GDM1 (cell line): ENCODE measurements at regions not wholly inside any gene's neighbourhood (a gene's known extent, or its start where the extent isn't known, plus 50 kb on each side); places are given as distances from the start of the nearest gene placed in this dataset.

ENCODE experiments used
- DNase-seq: peaks from one replicate; lab custom pipeline; 2025; lab: John Stamatoyannopoulos, UW

- DNase-seq = peak; percentile 81
Measured at GRCh38 chr4:56757821-56758411, 63.6 kb downstream of the SPINK2 start.

DNA sequence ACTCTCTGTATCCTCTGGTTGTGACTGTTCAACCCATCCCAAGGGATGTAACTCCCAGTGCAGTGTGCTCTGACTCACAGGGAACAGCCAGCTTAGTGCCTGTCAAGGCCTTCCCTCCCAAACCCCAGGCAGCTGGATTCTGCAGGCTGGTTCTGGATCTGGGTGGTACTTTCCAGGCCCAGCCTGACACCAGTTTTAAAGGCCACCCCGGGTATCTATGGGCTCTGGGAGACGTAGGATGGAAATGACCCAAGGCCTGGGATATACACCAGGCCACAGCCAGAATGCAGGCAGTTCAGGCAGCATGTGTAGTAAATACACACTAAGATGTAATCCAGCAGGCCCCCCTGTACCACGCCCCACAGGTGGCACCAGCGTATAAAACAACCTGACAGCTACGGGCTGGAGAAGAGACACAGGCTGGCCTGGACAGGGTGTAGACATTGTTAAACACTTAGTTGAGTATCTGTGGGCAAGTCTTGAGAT lies 64.2 kb downstream of the SPINK2 start:
- no peak for DNase-seq

DNA sequence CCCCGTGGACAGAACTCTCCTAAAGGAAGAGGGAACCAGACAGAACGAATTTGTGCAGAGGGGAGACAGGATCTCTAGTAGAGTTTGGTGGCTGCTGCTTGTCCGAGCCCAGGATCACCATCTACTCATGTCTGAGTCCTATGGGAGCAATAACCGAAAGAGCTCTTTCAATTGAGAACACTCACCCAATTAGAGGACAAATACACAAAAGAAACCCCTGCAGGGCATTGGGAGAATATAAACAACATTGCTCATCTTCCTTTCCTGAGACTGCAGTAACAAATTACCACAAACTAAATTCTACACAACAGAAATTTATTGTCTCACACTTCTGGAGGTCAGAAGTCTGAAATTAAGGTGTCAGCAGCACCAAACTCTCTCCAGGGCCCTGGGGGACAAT lies 65.6 kb downstream of the SPINK2 start:
- DNase-seq = no peak

GRCh38 chr4:56752985-56753384 lies 68.5 kb downstream of the SPINK2 start:
- no peak for DNase-seq

- DNase-seq = no peak
Measured at GRCh38 chr4:56750231-56750630, 69.1 kb upstream of the HOPX start.

GRCh38 chr4:56748271-56748670 lies 67.2 kb upstream of the HOPX start:
- no peak for DNase-seq

DNA sequence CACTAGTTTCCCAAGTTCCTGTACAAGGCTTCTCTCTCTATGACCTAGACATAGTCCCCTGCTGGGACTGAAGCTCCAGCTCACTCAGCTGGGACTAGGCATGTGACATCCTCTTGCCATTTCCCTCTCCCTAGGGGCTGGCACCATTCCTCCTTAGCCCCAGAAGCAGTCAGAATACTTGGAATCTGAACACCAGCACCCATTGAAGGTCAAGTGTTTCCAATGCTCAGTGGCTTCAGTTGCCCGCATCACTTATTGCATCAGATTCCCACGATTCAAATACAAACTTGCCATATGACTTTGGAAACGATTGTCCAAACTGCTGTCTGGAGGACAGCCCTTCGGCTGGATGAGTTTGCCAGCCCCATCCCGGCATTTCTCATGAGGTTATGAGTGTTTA lies 65.5 kb upstream of the HOPX start:
- DNase-seq = no peak

DNA sequence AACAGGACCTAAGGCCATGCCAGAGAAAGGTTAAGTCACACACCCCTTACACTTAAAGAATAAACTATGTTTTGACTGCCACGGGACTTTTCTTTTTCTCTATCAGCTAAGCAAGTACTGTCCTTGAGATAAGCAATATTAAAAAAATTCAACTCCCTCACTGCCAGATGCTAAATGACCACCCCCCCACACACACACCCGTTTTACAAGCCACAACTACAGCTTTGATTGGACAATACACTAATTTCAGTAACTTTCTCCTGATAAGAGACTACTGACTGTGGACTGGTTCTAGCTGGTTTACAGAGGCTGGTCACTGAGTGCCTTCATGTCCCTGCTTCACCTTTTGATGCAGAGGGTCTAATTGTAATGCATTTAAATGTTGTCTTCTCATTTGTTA lies 63.9 kb upstream of the HOPX start:
- DNase-seq = no peak

DNA sequence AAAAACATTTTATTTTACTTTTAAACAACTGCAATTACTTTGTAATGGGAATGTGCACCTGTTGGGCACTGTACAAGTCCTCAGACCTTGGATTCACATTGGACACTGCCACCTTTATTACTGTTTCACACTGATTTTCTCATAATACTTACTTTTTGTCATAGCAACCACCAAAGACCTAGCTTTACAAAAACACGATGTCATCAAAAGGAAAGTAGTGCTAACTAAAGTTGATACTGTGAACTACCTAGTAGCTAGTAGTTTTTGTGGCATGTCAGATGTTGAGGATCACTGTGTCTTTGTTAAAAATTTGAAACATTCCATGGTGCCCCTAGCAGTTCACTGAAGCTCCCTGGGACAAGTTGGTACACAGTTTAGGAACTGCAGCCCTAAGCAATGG lies 62.9 kb upstream of the HOPX start:
- no peak for DNase-seq

DNA sequence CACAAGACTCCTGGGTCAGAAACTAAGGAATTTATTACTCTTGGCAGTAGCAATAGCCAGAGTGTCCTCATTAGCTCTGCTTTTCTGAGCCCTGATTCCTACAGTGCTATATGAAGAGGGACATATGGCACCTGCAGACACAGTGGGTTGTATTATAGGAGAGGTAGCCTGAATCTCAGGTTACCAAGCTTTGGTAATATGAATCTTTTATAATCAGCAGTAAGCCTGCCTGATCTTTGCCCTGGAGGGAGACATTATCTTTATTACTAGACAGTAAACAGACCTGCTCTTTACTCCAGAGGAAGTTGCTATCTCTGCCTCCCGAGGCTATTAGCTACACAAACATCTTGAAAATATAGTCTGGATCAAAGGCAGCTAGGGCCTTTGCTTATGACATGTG lies 62.5 kb upstream of the HOPX start:
- no peak for DNase-seq

DNA sequence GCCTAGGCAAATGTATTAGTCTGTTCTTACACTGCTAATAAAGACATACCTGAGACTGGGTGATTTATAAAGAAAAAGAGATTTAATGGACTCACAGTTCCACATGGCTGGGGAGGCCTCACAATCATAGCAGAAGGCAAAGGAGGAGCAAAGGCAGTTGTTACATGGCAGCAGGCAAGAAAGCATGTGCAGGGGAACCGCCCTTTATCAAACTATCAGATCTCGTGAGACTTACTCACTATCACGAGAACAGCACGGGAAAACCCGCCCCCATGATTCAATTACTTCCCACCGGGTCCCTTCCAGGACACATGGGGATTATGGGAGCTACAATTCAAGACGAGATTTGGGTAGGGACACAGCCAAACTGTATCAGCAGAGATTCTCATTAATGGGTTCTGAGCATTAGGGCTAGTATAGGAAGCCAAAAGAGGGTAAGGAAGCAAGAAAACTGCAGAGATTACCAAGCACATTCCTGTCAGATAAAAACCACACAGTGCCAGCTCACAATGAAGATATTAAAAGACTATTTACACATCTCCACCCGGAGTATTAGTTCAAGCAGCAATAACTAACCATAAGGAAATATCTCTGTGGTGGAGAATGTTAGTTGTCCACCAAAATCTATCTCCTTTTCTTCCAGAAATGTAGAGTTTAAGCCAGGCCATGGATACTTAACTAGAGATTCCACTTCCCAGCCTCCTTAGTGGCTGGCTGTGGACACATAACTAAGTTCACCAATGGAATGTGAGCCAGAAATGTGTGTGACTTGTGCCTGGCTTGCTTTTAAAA lies 61.2 kb upstream of the HOPX start:
- DNase-seq = no peak

GRCh38 chr4:56741595-56741994 lies 60.5 kb upstream of the HOPX start:
- DNase-seq = no peak

DNA sequence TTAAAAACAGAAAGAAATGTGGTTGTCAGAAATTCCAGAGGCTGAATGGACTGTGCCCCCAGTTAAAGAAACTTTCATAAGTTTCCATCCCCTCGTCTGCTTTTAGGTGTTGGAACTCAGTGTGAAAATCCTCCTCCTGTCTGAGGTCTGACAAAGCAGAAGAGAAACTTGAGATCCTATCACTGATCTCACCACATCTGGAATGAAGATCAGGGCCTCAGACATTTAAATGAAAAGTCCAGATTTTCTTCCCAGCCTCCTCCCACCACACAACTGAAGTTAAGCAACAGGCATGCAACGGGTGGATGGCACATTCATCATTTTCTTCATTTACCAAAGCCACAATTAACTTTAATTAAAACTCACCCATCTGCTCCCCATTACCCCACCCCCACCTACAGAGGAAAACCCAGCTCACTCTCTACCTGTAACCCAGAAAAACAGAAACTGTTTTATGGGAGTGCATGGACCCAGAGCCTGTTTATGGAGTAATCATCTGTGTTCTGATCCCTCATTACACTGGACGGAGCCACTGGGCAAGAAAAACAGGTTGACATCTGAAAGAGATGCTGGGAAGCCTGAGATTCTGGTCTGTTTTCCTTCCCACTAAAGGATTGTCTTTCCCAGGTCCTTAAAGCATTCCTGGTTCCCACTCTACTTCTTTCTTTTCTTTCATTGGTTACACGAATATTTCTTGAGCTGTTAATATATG lies 58.1 kb upstream of the HOPX start:
- DNase-seq = no peak

GRCh38 chr4:56737666-56738065 lies 56.6 kb upstream of the HOPX start:
- DNase-seq = no peak

DNA sequence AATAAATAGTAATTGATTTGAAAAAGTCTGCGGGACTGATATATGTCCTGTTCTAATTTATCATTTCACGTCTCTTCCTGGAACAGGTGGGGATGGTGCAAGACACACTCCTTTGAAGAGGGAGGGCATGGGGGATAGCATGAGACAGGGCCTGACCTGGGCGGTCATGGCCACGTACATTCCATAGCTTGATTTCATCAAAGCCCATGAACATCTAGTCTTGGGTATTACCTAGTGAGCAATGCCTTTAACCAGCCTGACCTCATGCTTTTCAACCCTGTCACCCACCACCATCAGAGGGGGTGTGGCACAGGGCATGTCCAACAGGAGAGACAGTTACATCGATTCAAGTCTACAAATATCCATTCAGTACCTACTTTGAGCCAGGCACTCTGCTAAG lies 52.3 kb upstream of the HOPX start:
- DNase-seq = no peak

GRCh38 chr4:56732301-56732700 lies 51.2 kb upstream of the HOPX start:
- DNase-seq = no peak

- DNase-seq = peak; percentile 62
Measured at GRCh38 chr4:56731857-56732256, 50.8 kb upstream of the HOPX start.
